NK-92 (cell line): ENCODE measurements at regions not wholly inside any gene's neighbourhood (a gene's known extent, or its start where the extent isn't known, plus 50 kb on each side); places are given as distances from the start of the nearest gene placed in this dataset.

Source experiments
- DNase-seq: peaks from one replicate; lab custom pipeline; 2025; ENCODE audit not compliant: unreplicated experiment; lab: John Stamatoyannopoulos, UW

- no peak for DNase-seq
Observed at GRCh38 chr2:191601060-191601459, 76.9 kb upstream of the NABP1 start.

- no peak for DNase-seq
Observed at GRCh38 chr2:191604154-191604553, 73.8 kb upstream of the NABP1 start.

GRCh38 chr2:191607096-191607495 is 70.8 kb upstream of the NABP1 start:
- DNase-seq = no peak

- DNase-seq = no peak
Observed at GRCh38 chr2:191610756-191611155, 67.2 kb upstream of the NABP1 start.

- no peak for DNase-seq
Observed at GRCh38 chr2:191611614-191612013, 66.3 kb upstream of the NABP1 start.

GRCh38 chr2:191612496-191612895 is 65.4 kb upstream of the NABP1 start:
- no peak for DNase-seq

GRCh38 chr2:191614759-191615158 is 63.2 kb upstream of the NABP1 start:
- DNase-seq = no peak

GRCh38 chr2:191615596-191615995 is 62.3 kb upstream of the NABP1 start:
- DNase-seq = no peak

GRCh38 chr2:191617575-191617974 is 60.4 kb upstream of the NABP1 start:
- DNase-seq = no peak

GRCh38 chr2:191618046-191618780 is 59.7 kb upstream of the NABP1 start:
- no peak for DNase-seq

- DNase-seq = no peak
Observed at GRCh38 chr2:191618786-191619185, 59.1 kb upstream of the NABP1 start.

- no peak for DNase-seq
Observed at GRCh38 chr2:191620144-191620543, 57.8 kb upstream of the NABP1 start.

- no peak for DNase-seq
Observed at GRCh38 chr2:191622374-191623320, 55.3 kb upstream of the NABP1 start.

- no peak for DNase-seq
Observed at GRCh38 chr2:191625016-191625415, 52.9 kb upstream of the NABP1 start.

- DNase-seq = no peak
Observed at GRCh38 chr2:191625446-191625845, 52.5 kb upstream of the NABP1 start.

GRCh38 chr2:191626497-191627151 is 51.3 kb upstream of the NABP1 start:
- no peak for DNase-seq

- DNase-seq = no peak
Observed at GRCh38 chr2:191627518-191627917, 50.4 kb upstream of the NABP1 start.
